Kidney tubule cell (primary cell): ENCODE measurements at regions not wholly inside any gene's neighbourhood (a gene's known extent, or its start where the extent isn't known, plus 50 kb on each side); places are given as distances from the start of the nearest gene placed in this dataset.
"Not testable (repeated sequence)": the region's sequence is repeated elsewhere in the genome, so short reads cannot be mapped to it uniquely, and the experiment has no call there.

Experiments used
- DNase-seq: peaks from one replicate; pipeline ENCODE4 v3.0.0-alpha.2; 2018; ENCODE audit warnings: low spot score

DNA sequence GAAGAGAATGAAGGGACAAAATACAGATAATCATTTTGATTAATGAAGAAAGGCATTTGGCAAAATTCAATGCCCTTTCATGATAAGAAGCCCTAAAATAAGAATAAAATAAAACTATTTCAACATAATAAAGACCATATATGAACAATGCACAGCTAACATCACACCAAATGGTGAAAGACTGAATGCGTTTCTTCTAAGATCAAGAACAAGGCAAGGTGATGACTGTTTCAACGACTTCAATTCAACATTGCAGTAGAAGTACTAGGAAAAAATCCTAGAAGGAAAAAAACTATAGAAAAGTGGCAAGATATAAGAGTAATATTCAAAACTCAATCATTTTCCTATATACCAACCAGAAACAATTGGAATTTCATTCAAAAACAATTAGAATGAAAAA, 280.1 kb upstream of the GRM7 start:
- no peak for DNase-seq

DNA sequence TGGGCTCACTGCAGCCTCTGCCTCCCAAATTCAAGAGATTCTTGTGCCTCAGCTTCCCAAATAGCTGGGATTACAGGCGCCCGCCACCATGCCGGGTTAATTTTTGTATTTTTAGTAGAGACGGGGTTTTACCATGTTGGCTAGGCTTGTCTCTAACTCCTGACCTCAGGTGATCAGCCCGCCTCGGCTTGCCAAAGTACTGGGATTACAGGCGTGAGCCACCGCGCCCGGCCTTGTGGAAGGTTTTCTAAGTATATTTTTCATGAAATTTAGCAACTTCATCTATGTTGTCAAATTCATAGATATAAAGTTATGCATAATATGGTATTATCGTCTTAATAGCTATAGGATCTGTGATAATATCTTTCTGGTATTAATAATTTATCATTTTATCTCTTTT, 275.6 kb upstream of the GRM7 start:
- no peak for DNase-seq

DNA sequence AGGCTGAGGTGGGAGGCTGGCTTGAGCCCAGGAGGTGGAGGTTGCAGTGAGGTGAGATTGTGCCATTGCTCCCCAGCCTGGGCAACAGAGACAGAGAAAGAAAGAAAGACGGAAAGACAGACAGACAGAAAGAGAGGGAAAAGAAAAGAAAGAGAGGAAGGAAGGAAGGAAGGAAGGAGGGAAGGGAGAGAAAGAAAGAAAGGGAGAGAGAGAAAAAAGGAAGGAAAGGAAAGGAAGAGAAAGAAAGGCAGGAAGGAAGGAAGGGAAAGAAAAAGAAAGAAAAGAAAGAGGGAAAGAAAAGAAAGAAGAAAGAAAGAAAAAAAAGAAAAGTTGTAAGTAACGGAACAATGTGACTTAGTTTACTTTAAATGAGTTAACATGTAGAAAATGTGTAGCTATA, 260.7 kb upstream of the GRM7 start:
- DNase-seq: no peak

DNA sequence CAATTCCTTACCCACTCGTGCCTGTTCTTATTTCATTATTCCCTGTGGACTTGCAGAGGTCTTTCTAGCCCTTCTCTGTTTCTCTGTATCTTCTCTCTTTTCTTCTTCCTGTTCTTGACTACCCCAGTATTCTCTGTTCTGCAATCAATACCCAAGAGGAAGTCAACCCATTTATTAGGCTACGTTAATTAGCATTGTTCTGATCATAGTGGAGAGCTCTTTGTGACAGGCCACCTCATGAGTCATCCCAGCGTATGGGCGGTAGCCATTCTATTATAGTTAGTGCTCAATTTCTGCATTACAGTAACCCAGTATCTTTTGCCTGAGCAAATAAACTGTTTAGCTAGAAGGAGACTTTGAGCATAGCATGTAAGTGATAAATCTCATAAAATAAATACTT, 259.5 kb upstream of the GRM7 start:
- DNase-seq: no peak

GRCh38 chr3:6602329-6602728, 258.6 kb upstream of the GRM7 start:
- no peak for DNase-seq

DNA sequence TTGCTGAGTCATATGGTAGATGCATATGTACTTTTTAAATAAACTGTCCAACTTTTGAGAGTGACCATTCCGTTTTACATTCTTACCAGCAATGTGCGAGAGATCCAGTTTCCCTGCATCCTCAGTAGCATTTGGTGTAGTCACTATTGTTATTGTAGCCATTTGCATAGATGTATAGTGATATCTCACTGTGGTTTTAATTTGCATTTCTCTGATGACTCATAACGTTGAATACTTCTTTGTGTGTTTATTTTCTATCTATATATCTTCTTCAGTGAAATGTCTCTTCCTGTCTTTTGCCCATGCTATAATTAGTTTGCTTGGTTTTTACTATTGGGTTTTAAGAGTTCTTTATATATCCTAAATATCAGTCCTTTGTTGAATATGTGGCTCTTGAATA, 255.7 kb upstream of the GRM7 start:
- no peak for DNase-seq

DNA sequence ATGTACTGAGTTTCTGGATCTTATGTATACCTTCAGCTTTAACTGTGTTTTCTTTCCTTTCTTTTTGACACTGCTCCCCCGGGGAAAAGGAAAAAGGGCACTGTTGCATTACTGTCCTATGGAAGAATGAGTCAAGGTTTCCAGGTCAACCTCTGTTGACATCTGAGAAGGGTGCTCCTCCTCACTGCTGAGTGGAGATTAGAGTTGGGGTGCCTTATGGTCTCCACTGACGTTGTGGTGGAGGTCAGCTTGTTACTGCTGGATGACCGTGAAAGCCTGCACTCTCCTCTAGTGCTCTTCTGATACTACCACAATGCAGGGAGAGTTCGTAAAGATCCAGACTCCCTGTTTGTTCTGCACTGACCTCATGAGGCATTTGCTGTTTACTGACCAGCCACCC, 252.1 kb upstream of the GRM7 start:
- DNase-seq: no peak

GRCh38 chr3:6612034-6612616, 248.8 kb upstream of the GRM7 start:
- no peak for DNase-seq

DNA sequence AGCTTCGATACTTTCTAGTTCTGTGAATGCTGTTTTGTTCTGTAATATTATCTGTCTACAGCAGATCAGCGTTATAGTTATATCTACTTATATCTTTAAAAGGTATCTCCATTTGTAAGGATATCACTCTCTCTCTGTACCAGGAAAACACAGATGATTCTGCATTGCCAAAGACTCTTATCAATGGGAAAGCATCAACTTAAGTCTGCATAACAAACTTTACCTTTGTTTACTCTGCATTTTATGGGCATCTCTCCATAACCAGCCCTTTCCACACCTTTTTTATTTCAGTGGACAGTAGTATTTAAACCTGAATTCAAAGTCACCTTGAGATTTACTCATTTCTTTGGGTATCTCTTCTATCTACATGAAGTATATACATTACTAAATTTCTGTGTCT, 238.7 kb upstream of the GRM7 start:
- no peak for DNase-seq

DNA sequence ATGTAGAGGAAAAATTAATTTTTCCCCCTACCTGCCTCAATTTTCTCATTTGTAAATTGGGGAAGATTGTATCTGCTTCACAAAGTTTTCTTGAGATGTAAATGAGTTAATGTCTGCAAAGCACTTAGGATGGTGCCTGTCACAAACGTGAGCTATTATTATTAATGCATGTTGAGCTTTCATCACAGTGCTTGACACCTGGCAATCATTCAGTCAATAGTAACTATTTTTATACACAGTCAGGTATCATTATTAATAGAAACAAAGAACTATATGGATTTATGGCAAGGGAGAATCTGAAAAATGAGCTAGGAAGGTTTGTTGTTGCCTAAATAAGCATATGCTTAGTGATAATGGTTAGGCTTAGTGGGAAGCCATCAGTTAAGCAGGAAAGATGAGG, 238.2 kb upstream of the GRM7 start:
- DNase-seq: no peak

- DNase-seq: no peak
Observed at GRCh38 chr3:6631376-6631775, 229.5 kb upstream of the GRM7 start.

GRCh38 chr3:6640907-6641306, 220.0 kb upstream of the GRM7 start:
- no peak for DNase-seq

- DNase-seq: no peak
Observed at GRCh38 chr3:6644070-6644929, 216.6 kb upstream of the GRM7 start.

- DNase-seq: no peak
Observed at GRCh38 chr3:6654670-6655069, 206.2 kb upstream of the GRM7 start.

DNA sequence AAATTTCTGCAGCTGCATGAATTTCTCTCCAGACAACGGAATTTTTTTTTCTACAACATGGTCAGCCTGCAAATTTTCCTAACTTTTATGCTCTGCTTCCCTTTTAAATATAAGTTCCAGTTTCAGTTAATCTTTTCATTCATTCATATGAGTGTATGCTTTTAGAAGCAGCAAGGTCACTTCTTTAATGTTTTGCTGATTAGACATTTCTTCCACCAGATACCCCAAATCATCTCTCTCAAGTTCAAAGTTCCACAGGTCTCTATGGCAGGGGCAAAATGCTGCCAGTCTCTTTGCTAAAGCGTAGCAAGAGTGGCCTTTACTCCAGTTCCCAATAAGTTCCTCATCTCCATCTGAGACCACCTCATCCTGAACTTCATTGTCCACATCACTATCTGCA, 205.6 kb upstream of the GRM7 start:
- DNase-seq: no peak

DNA sequence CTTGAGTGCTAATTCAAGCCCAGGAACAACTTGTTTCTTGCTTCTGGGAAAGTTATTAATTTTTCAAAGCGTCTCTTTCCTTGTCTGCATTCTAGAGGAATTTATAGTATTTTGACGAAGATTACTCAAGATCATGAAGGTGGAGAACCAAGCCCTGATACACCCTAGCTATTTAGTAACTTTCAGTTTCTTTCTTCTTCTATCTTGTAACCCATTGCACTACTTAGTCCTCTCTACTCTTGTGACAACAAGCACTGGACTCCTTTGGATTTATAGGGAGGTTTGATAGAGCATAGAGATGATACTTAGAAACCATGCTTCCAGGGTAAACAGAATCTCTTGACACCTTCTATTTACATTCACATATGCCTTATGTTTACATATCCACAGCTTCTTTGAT, 203.3 kb upstream of the GRM7 start:
- no peak for DNase-seq

DNA sequence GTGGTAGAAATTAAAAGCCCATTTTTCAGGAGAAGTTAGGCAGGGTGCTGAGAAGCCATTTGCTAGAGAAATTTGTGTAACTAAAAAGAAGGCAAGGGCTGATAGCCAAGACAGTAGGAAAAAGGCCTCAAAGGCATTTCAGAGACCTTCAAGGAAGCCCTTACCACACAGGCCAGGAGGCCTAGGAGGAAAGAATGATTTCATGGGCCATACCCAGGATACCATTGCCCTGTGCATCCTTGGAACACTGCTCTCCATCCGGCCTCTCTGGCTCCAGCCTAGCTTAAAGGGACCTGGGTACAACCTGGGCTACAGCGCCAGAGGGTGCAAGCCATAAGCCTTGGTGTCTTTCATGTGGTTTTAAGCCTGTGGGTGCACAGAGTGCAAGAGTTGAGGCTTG, 193.6 kb upstream of the GRM7 start:
- DNase-seq: no peak

- DNase-seq: no peak
Observed at GRCh38 chr3:6671363-6671762, 189.6 kb upstream of the GRM7 start.

DNA sequence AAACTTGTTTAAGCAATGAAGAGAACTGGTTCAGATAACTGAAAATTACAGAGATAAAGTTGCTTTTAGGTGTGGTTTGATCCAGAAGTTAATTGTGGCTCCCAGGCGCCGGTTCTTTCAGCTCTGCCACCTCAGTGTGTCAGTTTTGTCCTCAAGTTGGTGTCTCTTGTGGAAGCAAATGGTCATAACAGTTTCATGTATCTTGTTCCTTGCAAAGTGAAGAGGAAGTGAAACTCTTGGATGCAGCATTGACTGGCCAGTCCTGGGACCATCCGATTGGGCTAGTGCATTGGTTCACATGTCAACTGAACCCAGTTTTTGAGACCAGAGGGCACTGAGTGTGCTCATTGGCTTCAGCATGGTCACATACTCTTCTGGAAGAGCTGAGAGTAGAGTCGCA, 181.4 kb upstream of the GRM7 start:
- DNase-seq: no peak

- no peak for DNase-seq
Observed at GRCh38 chr3:6680119-6680806, 180.7 kb upstream of the GRM7 start.

GRCh38 chr3:6697285-6697684, 163.6 kb upstream of the GRM7 start:
- DNase-seq: no peak

DNA sequence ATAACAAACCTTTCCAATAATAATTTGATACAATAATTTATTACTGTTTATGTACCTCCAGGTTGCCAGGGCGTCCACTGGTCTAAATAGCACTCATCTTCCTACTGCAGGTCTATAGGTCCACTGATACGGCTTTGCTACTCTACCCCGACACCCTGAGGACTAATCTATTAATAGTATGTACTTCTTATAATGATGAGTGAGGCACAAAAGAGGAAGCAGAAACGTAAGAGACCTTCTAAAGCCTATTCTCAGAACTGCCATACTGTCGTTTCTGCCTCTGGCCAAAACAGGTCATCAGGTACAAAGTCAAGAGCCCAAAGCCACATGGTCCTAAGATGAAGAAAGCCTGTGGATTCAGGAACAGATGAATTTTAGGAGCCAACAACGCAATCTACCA, 163.2 kb upstream of the GRM7 start:
- no peak for DNase-seq

DNA sequence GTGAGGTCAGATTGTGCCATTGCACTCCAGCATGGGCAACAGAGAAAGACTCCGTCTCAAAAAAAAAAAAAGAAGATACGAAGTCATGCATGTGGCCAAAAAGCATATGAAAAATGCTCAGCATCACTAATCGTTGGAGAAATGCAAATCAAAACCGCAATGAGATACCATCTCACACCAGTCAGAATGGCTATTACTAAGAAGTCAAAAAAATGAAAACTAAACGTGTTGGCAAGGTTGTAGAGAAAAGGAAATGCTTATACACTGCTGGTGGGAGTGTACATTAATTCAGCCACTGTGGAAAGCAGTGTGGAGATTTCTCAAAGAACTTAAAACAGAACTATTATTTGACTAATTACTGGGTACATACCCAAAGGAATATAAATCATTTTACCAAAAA, 156.1 kb upstream of the GRM7 start:
- DNase-seq: not testable (repeated sequence)
